ENCODE measurements at regions not wholly inside any gene's neighbourhood (a gene's known extent, or its start where the extent isn't known, plus 50 kb on each side); places are given as distances from the start of the nearest gene placed in this dataset.
"Not testable (repeated sequence)": the region's sequence is repeated elsewhere in the genome, so short reads cannot be mapped to it uniquely, and the experiment has no call there.

GRCh38 chr6:15001326-15001910, 244.5 kb upstream of the JARID2 start:
- no peak for DNase-seq

- DNase-seq = no peak
Measured at GRCh38 chr6:15008269-15008668, 237.6 kb upstream of the JARID2 start.

GRCh38 chr6:15014958-15015357, 230.9 kb upstream of the JARID2 start:
- DNase-seq = no peak

- no peak for DNase-seq
Measured at GRCh38 chr6:15016813-15017212, 229.1 kb upstream of the JARID2 start.

- DNase-seq = no peak
Measured at GRCh38 chr6:15017261-15017660, 228.6 kb upstream of the JARID2 start.

- no peak for DNase-seq
Measured at GRCh38 chr6:15017803-15018202, 228.1 kb upstream of the JARID2 start.

GRCh38 chr6:15020119-15020770, 225.6 kb upstream of the JARID2 start:
- DNase-seq = no peak

GRCh38 chr6:15021074-15021473, 224.8 kb upstream of the JARID2 start:
- DNase-seq = no peak

GRCh38 chr6:15023018-15023417, 222.9 kb upstream of the JARID2 start:
- DNase-seq = not testable (repeated sequence)

- peak; percentile 42 for DNase-seq
Measured at GRCh38 chr6:15023448-15023847, 222.4 kb upstream of the JARID2 start.

GRCh38 chr6:15025446-15025845, 220.4 kb upstream of the JARID2 start:
- DNase-seq = no peak

GRCh38 chr6:15026832-15027231, 219.0 kb upstream of the JARID2 start:
- no peak for DNase-seq

GRCh38 chr6:15027472-15027871, 218.4 kb upstream of the JARID2 start:
- DNase-seq = no peak

GRCh38 chr6:15032015-15032414, 213.9 kb upstream of the JARID2 start:
- DNase-seq = no peak

GRCh38 chr6:15033850-15034203, 212.0 kb upstream of the JARID2 start:
- no peak for DNase-seq

- no peak for DNase-seq
Measured at GRCh38 chr6:15036690-15037245, 209.1 kb upstream of the JARID2 start.

GRCh38 chr6:15037253-15037652, 208.6 kb upstream of the JARID2 start:
- no peak for DNase-seq

GRCh38 chr6:15038013-15038791, 207.7 kb upstream of the JARID2 start:
- no peak for DNase-seq

GRCh38 chr6:15039136-15039535, 206.7 kb upstream of the JARID2 start:
- DNase-seq = no peak

GRCh38 chr6:15042938-15043337, 202.9 kb upstream of the JARID2 start:
- DNase-seq = no peak

- no peak for DNase-seq
Measured at GRCh38 chr6:15044146-15044882, 201.6 kb upstream of the JARID2 start.

- no peak for DNase-seq
Measured at GRCh38 chr6:15044948-15045347, 200.9 kb upstream of the JARID2 start.

GRCh38 chr6:15046751-15047150, 199.1 kb upstream of the JARID2 start:
- DNase-seq = no peak
